ENCODE measurements at regions not wholly inside any gene's neighbourhood (a gene's known extent, or its start where the extent isn't known, plus 50 kb on each side); places are given as distances from the start of the nearest gene placed in this dataset.

DNA sequence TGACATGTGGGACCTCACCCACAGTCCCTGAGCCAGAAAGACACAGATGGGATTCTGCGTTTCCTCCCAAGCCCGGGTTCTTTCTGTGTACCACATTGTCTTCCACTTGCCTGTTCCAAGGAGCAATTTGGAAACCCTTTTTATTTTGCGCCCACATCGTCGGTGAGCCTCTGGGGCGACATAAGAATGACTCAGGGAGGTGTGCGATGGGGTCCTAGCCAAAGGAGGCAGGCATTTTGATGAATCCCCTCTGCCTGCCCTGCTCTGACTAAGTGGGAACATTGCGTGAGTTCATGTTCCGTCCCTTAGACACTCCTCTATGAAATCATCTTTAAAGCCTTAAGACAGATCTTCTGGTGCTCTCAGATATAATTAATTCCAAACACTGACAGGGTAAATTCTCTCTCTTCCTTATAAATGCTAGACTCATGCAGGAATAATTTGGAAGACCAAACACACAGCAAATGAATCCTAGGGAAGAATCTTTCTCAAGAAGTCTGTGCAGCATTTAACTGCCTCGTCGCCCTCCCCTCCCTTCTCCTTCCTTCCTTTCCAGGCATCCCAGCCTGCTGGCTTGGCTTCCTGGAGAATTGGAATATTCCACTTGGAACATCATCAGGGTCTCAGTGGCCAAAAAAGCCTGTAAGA lies 52.7 kb upstream of the FOXF1 start:
- FAIRE-seq, result no peak

DNA sequence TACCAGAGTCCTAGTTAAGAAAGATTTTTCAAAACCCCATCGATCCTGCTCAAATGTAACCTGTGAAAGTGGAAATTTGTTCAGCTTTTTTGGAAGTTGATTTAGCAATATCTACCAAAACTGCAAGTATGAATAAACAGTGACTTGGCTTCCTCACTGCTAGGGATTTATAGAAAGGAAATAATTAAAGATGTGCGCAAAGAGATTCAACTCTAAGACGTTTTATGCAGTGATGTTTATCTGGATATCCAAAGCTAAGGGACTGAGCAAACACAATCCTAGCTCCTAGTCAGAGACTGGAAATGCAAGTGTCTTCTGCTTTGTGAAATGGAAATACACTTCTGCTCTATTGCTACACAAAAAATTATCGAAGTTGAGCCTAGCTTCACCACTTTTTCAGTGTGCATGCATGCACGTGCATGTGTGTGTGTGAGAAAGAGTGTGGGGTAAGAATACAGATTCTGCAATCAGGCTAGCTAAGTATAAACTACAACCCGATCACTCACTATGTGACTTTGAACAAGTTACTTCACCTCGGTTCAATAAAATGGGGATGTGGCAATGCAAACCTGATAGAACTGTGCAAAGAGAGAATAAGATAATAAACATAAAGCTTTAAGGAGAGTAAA lies 52.1 kb upstream of the FOXF1 start:
- no peak for FAIRE-seq

DNA sequence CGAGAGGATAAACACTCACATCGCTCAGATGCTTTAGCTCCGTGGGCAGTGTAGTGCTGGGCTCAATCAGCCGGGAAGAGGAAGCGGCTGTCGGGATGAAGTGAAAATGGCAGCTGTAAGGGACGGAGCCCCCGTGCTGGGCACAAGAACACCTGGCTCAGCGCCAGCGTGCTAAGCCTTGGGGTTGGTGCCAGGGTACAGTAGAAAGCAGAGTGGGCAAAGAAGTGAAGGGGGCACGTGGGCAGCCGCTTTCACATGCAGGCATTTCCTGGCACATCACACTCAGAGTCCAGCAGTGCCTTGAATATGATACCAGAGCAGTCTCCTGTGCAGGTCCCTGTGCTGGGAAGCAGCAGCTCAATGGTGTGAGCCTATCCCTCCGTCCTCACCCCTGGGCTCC lies 51.1 kb upstream of the FOXF1 start:
- FAIRE-seq, result no peak
